Left hindlimb (tissue), 1 donor: ENCODE measurements at regions not wholly inside any gene's neighbourhood (a gene's known extent, or its start where the extent isn't known, plus 50 kb on each side); places are given as distances from the start of the nearest gene placed in this dataset.
A peak's percentile ranks its signal among the peaks of the same experiment; 100 is the strongest.
"Not testable (repeated sequence)": the region's sequence is repeated elsewhere in the genome, so short reads cannot be mapped to it uniquely, and the experiment has no call there.

Experiments
- DNase-seq: peaks from one replicate; pipeline ENCODE4 v3.0.0-alpha.2; 2018

- no peak for DNase-seq
These were observed 107.5 kb upstream of the SERPINE2 start for GRCh38 chr2:224146356-224147160.

- no peak for DNase-seq
These were observed 106.8 kb upstream of the SERPINE2 start for GRCh38 chr2:224145751-224146355.

GRCh38 chr2:224143526-224143925 is 104.4 kb upstream of the SERPINE2 start:
- DNase-seq, result no peak

GRCh38 chr2:224142397-224143312 is 103.6 kb upstream of the SERPINE2 start:
- DNase-seq, result no peak

- no peak for DNase-seq
These were observed 102.2 kb upstream of the SERPINE2 start for GRCh38 chr2:224141304-224141703.

- DNase-seq, result no peak
These were observed 98.1 kb upstream of the SERPINE2 start for GRCh38 chr2:224137208-224137607.

GRCh38 chr2:224136396-224136795 is 97.3 kb upstream of the SERPINE2 start:
- no peak for DNase-seq

- no peak for DNase-seq
These were observed 96.8 kb upstream of the SERPINE2 start for GRCh38 chr2:224135881-224136280.

- DNase-seq, result no peak
These were observed 95.1 kb upstream of the SERPINE2 start for GRCh38 chr2:224134003-224134734.

GRCh38 chr2:224133387-224133786 is 94.3 kb upstream of the SERPINE2 start:
- no peak for DNase-seq

GRCh38 chr2:224127871-224128501 is 88.9 kb upstream of the SERPINE2 start:
- DNase-seq, result no peak

- DNase-seq, result peak; percentile 42
These were observed 87.4 kb upstream of the SERPINE2 start for GRCh38 chr2:224126440-224126839.

- peak; percentile 71 for DNase-seq
These were observed 86.9 kb upstream of the SERPINE2 start for GRCh38 chr2:224126003-224126402.

- no peak for DNase-seq
These were observed 83.5 kb upstream of the SERPINE2 start for GRCh38 chr2:224122542-224122941.

GRCh38 chr2:224121406-224122067 is 82.5 kb upstream of the SERPINE2 start:
- no peak for DNase-seq

- no peak for DNase-seq
These were observed 81.9 kb upstream of the SERPINE2 start for GRCh38 chr2:224120986-224121385.

- not testable (repeated sequence) for DNase-seq
These were observed 80.8 kb upstream of the SERPINE2 start for GRCh38 chr2:224119846-224120245.

- no peak for DNase-seq
These were observed 75.3 kb upstream of the SERPINE2 start for GRCh38 chr2:224114428-224114827.

GRCh38 chr2:224113930-224114329 is 74.8 kb upstream of the SERPINE2 start:
- DNase-seq, result not testable (repeated sequence)

- DNase-seq, result no peak
These were observed 72.5 kb upstream of the SERPINE2 start for GRCh38 chr2:224111576-224111975.

GRCh38 chr2:224110811-224111210 is 71.7 kb upstream of the SERPINE2 start:
- no peak for DNase-seq

GRCh38 chr2:224109751-224110150 is 70.7 kb upstream of the SERPINE2 start:
- DNase-seq, result no peak
